ENCODE measurements at regions not wholly inside any gene's neighbourhood (a gene's known extent, or its start where the extent isn't known, plus 50 kb on each side); places are given as distances from the start of the nearest gene placed in this dataset.

DNA sequence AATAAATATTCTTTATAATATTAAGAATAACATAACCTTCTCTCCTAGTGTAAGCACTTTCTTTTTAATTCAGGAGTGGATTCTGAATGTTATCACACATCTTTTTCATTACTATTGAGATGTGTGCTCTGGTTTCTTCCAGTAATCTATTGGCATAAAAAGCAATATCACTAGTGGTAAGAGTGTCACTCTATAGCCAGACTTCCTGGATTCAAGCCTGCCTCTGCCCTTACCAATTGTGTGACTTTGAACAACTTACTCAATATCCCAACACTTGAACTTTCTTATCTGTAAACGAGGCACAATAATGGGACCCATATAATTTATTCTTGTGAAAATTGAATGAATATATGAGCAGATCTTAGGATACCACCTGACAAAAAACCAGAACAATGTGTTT is 71.0 kb downstream of the SEM1 start:
- H3K4me1 ChIP-seq (ENCODE audit: control insufficient read depth, insufficient read depth, low read length), result no peaks in the 10 kb centered on the region
- WGBS (ENCODE audit: insufficient coverage, insufficient replicate concordance, low lambda C conversion rate, missing lambda C conversion rate), result 11% methylated on average over 1 of the region's 1 CpG
- CTCF ChIA-PET, result no interaction called here
- no peak overlapping the region for H2AFZ ChIP-seq (ENCODE audit: control insufficient read depth, low read depth, low read length)
- FAIRE-seq, result no peak
- no peak overlapping the region for H3K4me3 ChIP-seq
- H3K27ac ChIP-seq (ENCODE audit: control insufficient read depth, insufficient read depth), result no peak overlapping the region
- DNase-seq (ENCODE audit: low read depth, low spot score), result no peak
- POLR2A ChIA-PET, result no interaction called here
- H3K4me2 ChIP-seq (ENCODE audit: control insufficient read depth, insufficient read depth), result no peak overlapping the region
- no TSS peak for BruUV-seq (replicated peaks)
- no peaks in the 10 kb centered on the region for H3K9me3 ChIP-seq (replicated peaks; ENCODE audit: control insufficient read depth, insufficient read depth, low read length)
- H3K36me3 ChIP-seq (ENCODE audit: control insufficient read depth in 2 of 2, insufficient read depth in 2 of 2, low read length in 1 of 2), result no peaks in the 10 kb centered on the region
- in situ Hi-C loops (cut with MboI) (no loop called here), intact Hi-C loops (cut with micrococcal nuclease; ENCODE audit: unreplicated experiment) (no loop called here)
- H3K79me2 ChIP-seq (ENCODE audit: control insufficient read depth, insufficient read depth, low read length), result no peaks in the 10 kb centered on the region
- SMC1A ChIA-PET (ENCODE audit: uncharacterized antibody, unreplicated experiment), result no interaction called here
- H3K9ac ChIP-seq (ENCODE audit: control insufficient read depth, insufficient read depth, low read length), result no peak overlapping the region
- H4K20me1 ChIP-seq (ENCODE audit: control insufficient read depth, insufficient read depth), result no peaks in the 10 kb centered on the region
- no peak for ATAC-seq
- RAD21 ChIA-PET (ENCODE audit: unreplicated experiment), result no interaction called here
- H3K27me3 ChIP-seq (replicated peaks in 1 of 2; ENCODE audit: control insufficient read depth in 2 of 2, insufficient read depth in 2 of 2, low read length in 1 of 2), result no peaks in the 10 kb centered on the region; a peak in 1 of 4 replicates
- TF ChIP-seq DPF2 (IDR thresholded peaks at IDR 0.05) (no peak), POLR2A (IDR thresholded peaks at IDR 0.05; ENCODE audit: low read depth, low read length) (no peak), ESRRA (IDR thresholded peaks at IDR 0.05; ENCODE audit: low read length) (no peak), NRF1 (conservative IDR thresholded peaks at IDR 0.05; ENCODE audit: low read depth, low read length) (no peak), MEF2B (IDR thresholded peaks at IDR 0.05; ENCODE audit: partially characterized antibody, poor library complexity, severe bottlenecking) (no peak), SPI1 (IDR thresholded peaks at IDR 0.05; ENCODE audit: borderline replicate concordance, insufficient read depth, low read depth, low read length) (no peak)
- TF ChIP-seq, protein P1, sequence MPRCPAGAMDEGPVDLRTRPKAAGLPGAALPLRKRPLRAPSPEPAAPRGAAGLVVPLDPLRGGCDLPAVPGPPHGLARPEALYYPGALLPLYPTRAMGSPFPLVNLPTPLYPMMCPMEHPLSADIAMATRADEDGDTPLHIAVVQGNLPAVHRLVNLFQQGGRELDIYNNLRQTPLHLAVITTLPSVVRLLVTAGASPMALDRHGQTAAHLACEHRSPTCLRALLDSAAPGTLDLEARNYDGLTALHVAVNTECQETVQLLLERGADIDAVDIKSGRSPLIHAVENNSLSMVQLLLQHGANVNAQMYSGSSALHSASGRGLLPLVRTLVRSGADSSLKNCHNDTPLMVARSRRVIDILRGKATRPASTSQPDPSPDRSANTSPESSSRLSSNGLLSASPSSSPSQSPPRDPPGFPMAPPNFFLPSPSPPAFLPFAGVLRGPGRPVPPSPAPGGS (IDR thresholded peaks at IDR 0.05; ENCODE audit: borderline replicate concordance, insufficient read depth, low read depth, low read length, poor library complexity, severe bottlenecking), result no peak
- TF ChIP-seq, protein P2, sequence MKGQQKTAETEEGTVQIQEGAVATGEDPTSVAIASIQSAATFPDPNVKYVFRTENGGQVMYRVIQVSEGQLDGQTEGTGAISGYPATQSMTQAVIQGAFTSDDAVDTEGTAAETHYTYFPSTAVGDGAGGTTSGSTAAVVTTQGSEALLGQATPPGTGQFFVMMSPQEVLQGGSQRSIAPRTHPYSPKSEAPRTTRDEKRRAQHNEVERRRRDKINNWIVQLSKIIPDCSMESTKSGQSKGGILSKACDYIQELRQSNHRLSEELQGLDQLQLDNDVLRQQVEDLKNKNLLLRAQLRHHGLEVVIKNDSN (IDR thresholded peaks at IDR 0.05; ENCODE audit: borderline replicate concordance, extremely low read length, insufficient read depth, low read depth, low read length), result no peak
- TF ChIP-seq, protein P3, sequence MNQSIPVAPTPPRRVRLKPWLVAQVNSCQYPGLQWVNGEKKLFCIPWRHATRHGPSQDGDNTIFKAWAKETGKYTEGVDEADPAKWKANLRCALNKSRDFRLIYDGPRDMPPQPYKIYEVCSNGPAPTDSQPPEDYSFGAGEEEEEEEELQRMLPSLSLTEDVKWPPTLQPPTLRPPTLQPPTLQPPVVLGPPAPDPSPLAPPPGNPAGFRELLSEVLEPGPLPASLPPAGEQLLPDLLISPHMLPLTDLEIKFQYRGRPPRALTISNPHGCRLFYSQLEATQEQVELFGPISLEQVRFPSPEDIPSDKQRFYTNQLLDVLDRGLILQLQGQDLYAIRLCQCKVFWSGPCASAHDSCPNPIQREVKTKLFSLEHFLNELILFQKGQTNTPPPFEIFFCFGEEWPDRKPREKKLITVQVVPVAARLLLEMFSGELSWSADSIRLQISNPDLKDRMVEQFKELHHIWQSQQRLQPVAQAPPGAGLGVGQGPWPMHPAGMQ (IDR thresholded peaks at IDR 0.05; ENCODE audit: borderline replicate concordance), result no peak
- TF ChIP-seq, protein P4, sequence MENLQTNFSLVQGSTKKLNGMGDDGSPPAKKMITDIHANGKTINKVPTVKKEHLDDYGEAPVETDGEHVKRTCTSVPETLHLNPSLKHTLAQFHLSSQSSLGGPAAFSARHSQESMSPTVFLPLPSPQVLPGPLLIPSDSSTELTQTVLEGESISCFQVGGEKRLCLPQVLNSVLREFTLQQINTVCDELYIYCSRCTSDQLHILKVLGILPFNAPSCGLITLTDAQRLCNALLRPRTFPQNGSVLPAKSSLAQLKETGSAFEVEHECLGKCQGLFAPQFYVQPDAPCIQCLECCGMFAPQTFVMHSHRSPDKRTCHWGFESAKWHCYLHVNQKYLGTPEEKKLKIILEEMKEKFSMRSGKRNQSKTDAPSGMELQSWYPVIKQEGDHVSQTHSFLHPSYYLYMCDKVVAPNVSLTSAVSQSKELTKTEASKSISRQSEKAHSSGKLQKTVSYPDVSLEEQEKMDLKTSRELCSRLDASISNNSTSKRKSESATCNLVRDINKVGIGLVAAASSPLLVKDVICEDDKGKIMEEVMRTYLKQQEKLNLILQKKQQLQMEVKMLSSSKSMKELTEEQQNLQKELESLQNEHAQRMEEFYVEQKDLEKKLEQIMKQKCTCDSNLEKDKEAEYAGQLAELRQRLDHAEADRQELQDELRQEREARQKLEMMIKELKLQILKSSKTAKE (IDR thresholded peaks at IDR 0.05; ENCODE audit: low read depth, poor library complexity, severe bottlenecking), result no peak
- TF ChIP-seq, protein P5, sequence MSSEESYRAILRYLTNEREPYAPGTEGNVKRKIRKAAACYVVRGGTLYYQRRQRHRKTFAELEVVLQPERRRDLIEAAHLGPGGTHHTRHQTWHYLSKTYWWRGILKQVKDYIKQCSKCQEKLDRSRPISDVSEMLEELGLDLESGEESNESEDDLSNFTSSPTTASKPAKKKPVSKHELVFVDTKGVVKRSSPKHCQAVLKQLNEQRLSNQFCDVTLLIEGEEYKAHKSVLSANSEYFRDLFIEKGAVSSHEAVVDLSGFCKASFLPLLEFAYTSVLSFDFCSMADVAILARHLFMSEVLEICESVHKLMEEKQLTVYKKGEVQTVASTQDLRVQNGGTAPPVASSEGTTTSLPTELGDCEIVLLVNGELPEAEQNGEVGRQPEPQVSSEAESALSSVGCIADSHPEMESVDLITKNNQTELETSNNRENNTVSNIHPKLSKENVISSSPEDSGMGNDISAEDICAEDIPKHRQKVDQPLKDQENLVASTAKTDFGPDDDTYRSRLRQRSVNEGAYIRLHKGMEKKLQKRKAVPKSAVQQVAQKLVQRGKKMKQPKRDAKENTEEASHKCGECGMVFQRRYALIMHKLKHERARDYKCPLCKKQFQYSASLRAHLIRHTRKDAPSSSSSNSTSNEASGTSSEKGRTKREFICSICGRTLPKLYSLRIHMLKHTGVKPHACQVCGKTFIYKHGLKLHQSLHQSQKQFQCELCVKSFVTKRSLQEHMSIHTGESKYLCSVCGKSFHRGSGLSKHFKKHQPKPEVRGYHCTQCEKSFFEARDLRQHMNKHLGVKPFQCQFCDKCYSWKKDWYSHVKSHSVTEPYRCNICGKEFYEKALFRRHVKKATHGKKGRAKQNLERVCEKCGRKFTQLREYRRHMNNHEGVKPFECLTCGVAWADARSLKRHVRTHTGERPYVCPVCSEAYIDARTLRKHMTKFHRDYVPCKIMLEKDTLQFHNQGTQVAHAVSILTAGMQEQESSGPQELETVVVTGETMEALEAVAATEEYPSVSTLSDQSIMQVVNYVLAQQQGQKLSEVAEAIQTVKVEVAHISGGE (CRISPR knock-in tag; IDR thresholded peaks at IDR 0.05), result no peak
- TF ChIP-seq, protein P6, sequence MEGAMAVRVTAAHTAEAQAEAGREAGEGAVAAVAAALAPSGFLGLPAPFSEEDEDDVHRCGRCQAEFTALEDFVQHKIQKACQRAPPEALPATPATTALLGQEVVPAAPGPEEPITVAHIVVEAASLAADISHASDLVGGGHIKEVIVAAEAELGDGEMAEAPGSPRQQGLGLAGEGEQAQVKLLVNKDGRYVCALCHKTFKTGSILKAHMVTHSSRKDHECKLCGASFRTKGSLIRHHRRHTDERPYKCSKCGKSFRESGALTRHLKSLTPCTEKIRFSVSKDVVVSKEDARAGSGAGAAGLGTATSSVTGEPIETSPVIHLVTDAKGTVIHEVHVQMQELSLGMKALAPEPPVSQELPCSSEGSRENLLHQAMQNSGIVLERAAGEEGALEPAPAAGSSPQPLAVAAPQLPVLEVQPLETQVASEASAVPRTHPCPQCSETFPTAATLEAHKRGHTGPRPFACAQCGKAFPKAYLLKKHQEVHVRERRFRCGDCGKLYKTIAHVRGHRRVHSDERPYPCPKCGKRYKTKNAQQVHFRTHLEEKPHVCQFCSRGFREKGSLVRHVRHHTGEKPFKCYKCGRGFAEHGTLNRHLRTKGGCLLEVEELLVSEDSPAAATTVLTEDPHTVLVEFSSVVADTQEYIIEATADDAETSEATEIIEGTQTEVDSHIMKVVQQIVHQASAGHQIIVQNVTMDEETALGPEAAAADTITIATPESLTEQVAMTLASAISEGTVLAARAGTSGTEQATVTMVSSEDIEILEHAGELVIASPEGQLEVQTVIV (IDR thresholded peaks at IDR 0.05; ENCODE audit: borderline replicate concordance, partially characterized antibody), result no peak

Measured in GM12878 (cell line).